ENCODE measurements at regions not wholly inside any gene's neighbourhood (a gene's known extent, or its start where the extent isn't known, plus 50 kb on each side); places are given as distances from the start of the nearest gene placed in this dataset.

GRCh38 chr2:53498210-53498609 lies 269.4 kb upstream of the CHAC2 start:
- H4K20me1 ChIP-seq (ENCODE audit: control insufficient read depth, insufficient read depth): no peaks in the 10 kb centered on the region
- no peak overlapping the region for H3K4me2 ChIP-seq (ENCODE audit: control insufficient read depth, insufficient read depth)
- no peaks in the 10 kb centered on the region for H3K79me2 ChIP-seq (ENCODE audit: control insufficient read depth, insufficient read depth, low read length)
- FAIRE-seq: no peak
- H2AFZ ChIP-seq (ENCODE audit: control insufficient read depth, low read depth, low read length): no peak overlapping the region
- WGBS (ENCODE audit: insufficient coverage, insufficient replicate concordance, low lambda C conversion rate, missing lambda C conversion rate): 6% methylated on average over 1 of the region's 1 CpG
- RAD21 ChIA-PET (ENCODE audit: unreplicated experiment): no interaction called here
- no TSS peak for BruUV-seq (replicated peaks)
- POLR2A ChIA-PET: no interaction called here
- H3K9ac ChIP-seq (ENCODE audit: control insufficient read depth, insufficient read depth, low read length): no peak overlapping the region
- in situ Hi-C loops (cut with MboI) (no loop called here), intact Hi-C loops (cut with micrococcal nuclease; ENCODE audit: unreplicated experiment) (no loop called here)
- ATAC-seq: no peak
- no peak for DNase-seq (ENCODE audit: low read depth, low spot score)
- H3K36me3 ChIP-seq (ENCODE audit: control insufficient read depth in 2 of 2, insufficient read depth in 2 of 2, low read length in 1 of 2): no peaks in the 10 kb centered on the region
- H3K27ac ChIP-seq (ENCODE audit: control insufficient read depth, insufficient read depth): no peak overlapping the region
- no peaks in the 10 kb centered on the region for H3K9me3 ChIP-seq (replicated peaks; ENCODE audit: control insufficient read depth, insufficient read depth, low read length)
- CTCF ChIA-PET: no interaction called here
- SMC1A ChIA-PET (ENCODE audit: uncharacterized antibody, unreplicated experiment): no interaction called here
- TF ChIP-seq MYC (IDR thresholded peaks at IDR 0.05; ENCODE audit: insufficient read depth, insufficient read length, insufficient replicate concordance, low read length, severe bottlenecking) (no peak), RFX5 (IDR thresholded peaks at IDR 0.05; ENCODE audit: low read depth, low read length) (no peak), NR2C1 (IDR thresholded peaks at IDR 0.05) (no peak), NRF1 (conservative IDR thresholded peaks at IDR 0.05; ENCODE audit: low read depth, low read length) (no peak), YBX1 (IDR thresholded peaks at IDR 0.05) (no peak), MLLT1 (IDR thresholded peaks at IDR 0.05) (no peak), CUX1 (IDR thresholded peaks at IDR 0.05; ENCODE audit: insufficient replicate concordance, low read depth, low read length) (no peak), E2F4 (IDR thresholded peaks at IDR 0.05; ENCODE audit: low read depth, low read length) (no peak), STAT1 (conservative IDR thresholded peaks at IDR 0.05) (no peak), ZBTB4 (CRISPR knock-in tag; IDR thresholded peaks at IDR 0.05) (no peak), SMAD1 (IDR thresholded peaks at IDR 0.05; ENCODE audit: low read depth, partially characterized antibody) (no peak)
- no peaks in the 10 kb centered on the region; a peak in 1 of 4 replicates for H3K27me3 ChIP-seq (replicated peaks in 1 of 2; ENCODE audit: control insufficient read depth in 2 of 2, insufficient read depth in 2 of 2, low read length in 1 of 2)
- H3K4me3 ChIP-seq: no peak overlapping the region
- H3K4me1 ChIP-seq (ENCODE audit: control insufficient read depth, insufficient read depth, low read length): no peaks in the 10 kb centered on the region
